LNCaP clone FGC (cell line): ENCODE measurements at regions not wholly inside any gene's neighbourhood (a gene's known extent, or its start where the extent isn't known, plus 50 kb on each side); places are given as distances from the start of the nearest gene placed in this dataset.

Source experiments
- DNase-seq: peaks from one replicate; pipeline ENCODE4 v3.0.0-alpha.2; 2011; ENCODE audit warnings: low read depth
- H3K4me3 ChIP-seq: 2 replicates; pipeline ENCODE4 v1.5.1; 2011; ENCODE audit warnings: mild to moderate bottlenecking, low read depth, low read length, control low read depth
- CTCF ChIP-seq: IDR thresholded peaks from 2 replicates; pipeline ENCODE4 v1.5.1; 2012; ENCODE audit warnings: mild to moderate bottlenecking; ENCODE audit not compliant: control insufficient read depth, insufficient read depth; ENCODE audit errors: extremely low read depth

GRCh38 chr11:45052361-45052760, 94.1 kb upstream of the PRDM11 start:
- no peak overlapping the region for H3K4me3 ChIP-seq
- no peak for TF ChIP-seq CTCF
- DNase-seq: no peak

GRCh38 chr11:45053736-45054446, 92.5 kb upstream of the PRDM11 start:
- H3K4me3 ChIP-seq: no peak overlapping the region
- TF ChIP-seq CTCF: no peak
- DNase-seq: no peak

- DNase-seq: no peak
- no peak overlapping the region for H3K4me3 ChIP-seq
- TF ChIP-seq CTCF: no peak
Measured at GRCh38 chr11:45054956-45055355, 91.5 kb upstream of the PRDM11 start.

GRCh38 chr11:45056529-45056928, 89.9 kb upstream of the PRDM11 start:
- no peak overlapping the region for H3K4me3 ChIP-seq
- no peak for TF ChIP-seq CTCF
- no peak for DNase-seq

GRCh38 chr11:45057938-45058646, 88.3 kb upstream of the PRDM11 start:
- TF ChIP-seq CTCF: no peak
- H3K4me3 ChIP-seq: no peak overlapping the region
- no peak for DNase-seq

GRCh38 chr11:45058647-45058950, 87.8 kb upstream of the PRDM11 start:
- TF ChIP-seq CTCF: no peak
- H3K4me3 ChIP-seq: no peak overlapping the region
- no peak for DNase-seq

- no peak for TF ChIP-seq CTCF
- no peak overlapping the region for H3K4me3 ChIP-seq
- DNase-seq: peak; percentile 22
Measured at GRCh38 chr11:45060707-45061106, 85.7 kb upstream of the PRDM11 start.
